ENCODE measurements at regions not wholly inside any gene's neighbourhood (a gene's known extent, or its start where the extent isn't known, plus 50 kb on each side); places are given as distances from the start of the nearest gene placed in this dataset.

- no peak for DNase-seq
- H3K27me3 ChIP-seq (replicated peaks) = no peaks in the 10 kb centered on the region
- H3K36me3 ChIP-seq (replicated peaks) = no peaks in the 10 kb centered on the region
- in situ Hi-C loops (cut with HindIII; ENCODE audit: low pct_ligation_motif_present, low sequenced_read_pairs) = no loop called here
- no peak overlapping the region for H3K4me3 ChIP-seq (ENCODE audit: low read depth, low read length)
- TF ChIP-seq, protein P1, sequence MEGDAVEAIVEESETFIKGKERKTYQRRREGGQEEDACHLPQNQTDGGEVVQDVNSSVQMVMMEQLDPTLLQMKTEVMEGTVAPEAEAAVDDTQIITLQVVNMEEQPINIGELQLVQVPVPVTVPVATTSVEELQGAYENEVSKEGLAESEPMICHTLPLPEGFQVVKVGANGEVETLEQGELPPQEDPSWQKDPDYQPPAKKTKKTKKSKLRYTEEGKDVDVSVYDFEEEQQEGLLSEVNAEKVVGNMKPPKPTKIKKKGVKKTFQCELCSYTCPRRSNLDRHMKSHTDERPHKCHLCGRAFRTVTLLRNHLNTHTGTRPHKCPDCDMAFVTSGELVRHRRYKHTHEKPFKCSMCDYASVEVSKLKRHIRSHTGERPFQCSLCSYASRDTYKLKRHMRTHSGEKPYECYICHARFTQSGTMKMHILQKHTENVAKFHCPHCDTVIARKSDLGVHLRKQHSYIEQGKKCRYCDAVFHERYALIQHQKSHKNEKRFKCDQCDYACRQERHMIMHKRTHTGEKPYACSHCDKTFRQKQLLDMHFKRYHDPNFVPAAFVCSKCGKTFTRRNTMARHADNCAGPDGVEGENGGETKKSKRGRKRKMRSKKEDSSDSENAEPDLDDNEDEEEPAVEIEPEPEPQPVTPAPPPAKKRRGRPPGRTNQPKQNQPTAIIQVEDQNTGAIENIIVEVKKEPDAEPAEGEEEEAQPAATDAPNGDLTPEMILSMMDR (IDR thresholded peaks at IDR 0.05; ENCODE audit: low read depth, low read length, missing control alignments) = no peak
- no peak overlapping the region for H3K27ac ChIP-seq
Measured at GRCh38 chr7:94265456-94265855, 129.2 kb upstream of the COL1A2 start.

GRCh38 chr7:94266238-94266644 lies 128.5 kb upstream of the COL1A2 start:
- in situ Hi-C loops (cut with HindIII; ENCODE audit: low pct_ligation_motif_present, low sequenced_read_pairs) = no loop called here
- DNase-seq = no peak

DNA sequence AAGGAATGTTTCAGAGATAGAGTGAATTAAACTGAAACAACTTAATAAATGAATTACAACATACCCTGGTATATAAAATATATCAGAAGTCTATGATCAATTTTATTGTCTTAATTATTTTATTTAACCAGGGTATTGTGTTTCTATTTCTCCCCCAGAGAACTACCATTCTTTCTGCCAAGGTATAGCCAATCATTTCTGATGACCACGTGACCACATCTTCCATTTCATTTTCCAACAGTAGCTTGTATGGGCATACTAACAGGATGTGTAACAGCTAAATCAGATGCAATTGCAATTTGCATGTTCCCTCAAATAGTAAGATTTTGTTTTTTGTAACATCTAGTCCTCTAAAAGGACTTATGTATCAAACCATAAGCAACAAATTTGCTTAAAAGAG lies 123.9 kb upstream of the COL1A2 start:
- no peaks in the 10 kb centered on the region for H3K36me3 ChIP-seq (replicated peaks)
- TF ChIP-seq, protein P1 (IDR thresholded peaks at IDR 0.05; ENCODE audit: low read depth, low read length, missing control alignments) = no peak
- in situ Hi-C loops (cut with HindIII; ENCODE audit: low pct_ligation_motif_present, low sequenced_read_pairs) = no loop called here

More at GRCh38 chr7:94266238-94266644, 128.5 kb upstream of the COL1A2 start:
- Histone ChIP-seq H3K36me3 (replicated peaks) (no peaks in the 10 kb centered on the region), H3K4me3 (ENCODE audit: low read depth, low read length) (no peak overlapping the region), H3K27me3 (replicated peaks) (no peaks in the 10 kb centered on the region), H3K27ac (no peak overlapping the region)
- TF ChIP-seq, protein P1 (IDR thresholded peaks at IDR 0.05; ENCODE audit: low read depth, low read length, missing control alignments) = no peak

DNA sequence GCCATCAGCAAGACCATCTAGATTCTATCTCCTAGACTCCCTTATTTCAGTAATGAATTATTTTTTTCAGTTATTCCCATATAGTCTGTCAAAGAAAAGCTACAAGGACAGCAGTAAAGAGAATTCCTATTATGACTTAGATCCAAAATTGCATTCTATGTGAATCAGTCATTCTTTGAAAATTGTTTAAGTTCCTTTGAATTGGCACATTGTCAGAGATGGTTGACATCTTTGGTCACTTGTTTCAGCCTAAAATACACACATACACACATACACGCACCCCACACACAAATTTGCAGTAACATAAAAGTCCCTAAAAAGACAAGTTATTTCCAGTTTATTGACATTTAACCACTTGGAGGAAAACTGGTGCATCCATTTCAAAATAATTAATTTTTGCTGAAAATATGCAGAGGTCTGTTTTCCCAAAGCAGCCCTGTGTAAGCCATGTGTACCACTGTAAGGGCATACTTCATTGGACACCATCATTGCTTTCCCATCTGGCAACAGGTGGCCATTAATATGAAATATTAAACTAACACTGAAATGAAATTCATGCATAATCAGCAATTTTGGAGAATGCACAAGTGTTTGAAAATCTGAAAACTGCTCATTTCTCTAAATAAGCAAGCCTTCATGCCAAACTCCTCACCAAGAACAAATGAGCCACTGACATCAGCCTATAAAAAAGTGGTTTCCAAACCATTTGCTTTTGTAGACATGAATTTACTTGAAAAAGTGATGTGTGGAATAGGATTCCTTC lies 121.7 kb upstream of the COL1A2 start:
- TF ChIP-seq, protein P1 (IDR thresholded peaks at IDR 0.05; ENCODE audit: low read depth, low read length, missing control alignments) = no peak
- DNase-seq = no peak
- Histone ChIP-seq H3K36me3 (replicated peaks) (no peaks in the 10 kb centered on the region), H3K27me3 (replicated peaks) (no peaks in the 10 kb centered on the region), H3K27ac (no peak overlapping the region), H3K4me3 (ENCODE audit: low read depth, low read length) (no peak overlapping the region)
- in situ Hi-C loops (cut with HindIII; ENCODE audit: low pct_ligation_motif_present, low sequenced_read_pairs) = no loop called here

More for the DNA sequence above, 123.9 kb upstream of the COL1A2 start:
- Histone ChIP-seq H3K27ac (no peak overlapping the region), H3K4me3 (ENCODE audit: low read depth, low read length) (no peak overlapping the region), H3K27me3 (replicated peaks) (no peaks in the 10 kb centered on the region)
- no peak for DNase-seq

DNA sequence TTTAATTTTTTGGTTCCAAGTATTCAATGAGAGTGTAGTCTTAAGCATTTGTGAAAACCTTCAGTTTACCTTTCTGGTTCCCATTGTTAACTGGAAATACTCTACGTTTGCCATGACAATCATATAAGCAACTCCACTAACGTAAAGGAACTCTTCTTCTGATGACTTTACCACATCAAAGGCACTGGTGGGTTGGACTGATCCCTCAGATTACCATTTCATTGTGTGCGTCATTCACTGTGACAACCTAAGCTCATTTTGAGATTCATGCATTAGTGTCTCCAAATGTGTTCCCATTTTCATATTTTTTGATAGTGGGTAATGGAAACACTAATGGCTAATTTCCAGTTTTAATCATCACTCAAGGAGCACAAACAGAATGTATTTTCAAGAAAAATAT lies 119.9 kb upstream of the COL1A2 start:
- in situ Hi-C loops (cut with HindIII; ENCODE audit: low pct_ligation_motif_present, low sequenced_read_pairs) = loop anchor here (25.0 kb wide), 1 partner anchor 362 kb away; no protein-coding TSS in a partner anchor
- Histone ChIP-seq H3K4me3 (ENCODE audit: low read depth, low read length) (no peak overlapping the region), H3K27ac (no peak overlapping the region), H3K36me3 (replicated peaks) (no peaks in the 10 kb centered on the region), H3K27me3 (replicated peaks) (no peaks in the 10 kb centered on the region)
- no peak for DNase-seq
- TF ChIP-seq, protein P1 (IDR thresholded peaks at IDR 0.05; ENCODE audit: low read depth, low read length, missing control alignments) = no peak

Data from brain microvascular endothelial cell (primary cell).